ENCODE measurements at regions not wholly inside any gene's neighbourhood (a gene's known extent, or its start where the extent isn't known, plus 50 kb on each side); places are given as distances from the start of the nearest gene placed in this dataset.

- peak; percentile 88 for ATAC-seq
- CTCF ChIA-PET: interaction anchor here (1.0 to 1.5 kb wide), 3 partner anchors 247 to 1018 kb away, joined by 3 to 10 read pairs (median 3); partner anchors contain the start of gene HMGCR
Observed at GRCh38 chr5:74919487-74919886, 53.3 kb upstream of the FAM169A start.

GRCh38 chr5:74919041-74919440, 52.9 kb upstream of the FAM169A start:
- Histone ChIP-seq H3K4me3 (replicated peaks in 1 of 2; ENCODE audit: low read depth in 1 of 2, low read length in 2 of 2) (no peak overlapping the region), H3K79me2 (ENCODE audit: insufficient read depth, low read length) (no peaks in the 10 kb centered on the region), H2AFZ (ENCODE audit: low read depth, low read length, poor library complexity, severe bottlenecking) (no peak overlapping the region), H3K36me3 (ENCODE audit: control insufficient read depth in 1 of 2, insufficient read depth in 2 of 2, low read length in 2 of 2) (no peaks in the 10 kb centered on the region), H3K4me2 (ENCODE audit: low read length) (no peak overlapping the region), H3K4me1 (ENCODE audit: control insufficient read depth in 1 of 2, insufficient read depth in 2 of 2, low read length in 2 of 2) (peaks cover 0 to 3% of the 10 kb centered on the region in 2 experiments; a peak in 1 of 4 replicates), H3K9ac (ENCODE audit: low read length) (no peak overlapping the region), H3K9me3 (ENCODE audit: control insufficient read depth in 1 of 2, insufficient read depth in 1 of 2, low read depth in 1 of 2, low read length in 2 of 2) (no peaks in the 10 kb centered on the region), H3K27ac (ENCODE audit: low read depth, low read length) (no peak overlapping the region), H4K20me1 (ENCODE audit: insufficient read depth) (no peaks in the 10 kb centered on the region), H3K9me2 (ENCODE audit: insufficient read depth) (no peaks in the 10 kb centered on the region), H3K27me3 (ENCODE audit: insufficient read depth, low read length) (no peaks in the 10 kb centered on the region)
- POLR2A ChIA-PET: no interaction called here
- CTCF ChIA-PET: interaction anchor here (1.0 to 1.5 kb wide), 3 partner anchors 246 to 1017 kb away, joined by 3 to 10 read pairs (median 3); partner anchors contain the start of gene HMGCR
- ATAC-seq (no peak), DNase-seq (ENCODE audit: low read depth, low spot score) (no peak)
- BruUV-seq (replicated peaks): no TSS peak
- intact Hi-C loops (cut with micrococcal nuclease): loop anchor here (1.0 to 5.0 kb wide), 2 partner anchors 246 to 1017 kb away; no protein-coding TSS in a partner anchor
- RAD21 ChIA-PET (ENCODE audit: low non-redundant PET in 1 of 2, low total read pairs in 2 of 2, uncharacterized antibody in 2 of 2, unreplicated experiment in 2 of 2): interaction anchor here in 1 of 2 experiments (1.1 kb wide), 1 partner anchor 247 kb away, joined by 3 read pairs; no protein-coding TSS in a partner anchor
- TF ChIP-seq MAX (IDR thresholded peaks at IDR 0.05) (no peak), CBX3 (IDR thresholded peaks at IDR 0.05; ENCODE audit: low read depth) (no peak), ATF3 (IDR thresholded peaks at IDR 0.05) (no peak), REST (IDR thresholded peaks at IDR 0.05; ENCODE audit: low read depth) (peak; percentile 32), EZH2phosphoT487 (IDR thresholded peaks at IDR 0.05; ENCODE audit: borderline replicate concordance) (no peak), CEBPB (IDR thresholded peaks at IDR 0.05; ENCODE audit: low read depth) (no peak), YY1 (IDR thresholded peaks at IDR 0.05; ENCODE audit: extremely low read depth, insufficient replicate concordance, low read depth, low read length) (no peak)

More at GRCh38 chr5:74919487-74919886, 53.3 kb upstream of the FAM169A start:
- BruUV-seq (replicated peaks): no TSS peak
- DNase-seq (ENCODE audit: low read depth, low spot score): peak; percentile 47
- Histone ChIP-seq H4K20me1 (ENCODE audit: insufficient read depth) (no peaks in the 10 kb centered on the region), H3K9me2 (ENCODE audit: insufficient read depth) (no peaks in the 10 kb centered on the region), H3K9ac (ENCODE audit: low read length) (no peak overlapping the region), H3K27me3 (ENCODE audit: insufficient read depth, low read length) (no peaks in the 10 kb centered on the region), H3K4me2 (ENCODE audit: low read length) (no peak overlapping the region), H3K27ac (ENCODE audit: low read depth, low read length) (no peak overlapping the region), H3K4me1 (ENCODE audit: control insufficient read depth in 1 of 2, insufficient read depth in 2 of 2, low read length in 2 of 2) (peaks cover 0 to 3% of the 10 kb centered on the region in 2 experiments; a peak in 1 of 4 replicates), H2AFZ (ENCODE audit: low read depth, low read length, poor library complexity, severe bottlenecking) (peak overlapping the region; percentile 92), H3K4me3 (replicated peaks in 1 of 2; ENCODE audit: low read depth in 1 of 2, low read length in 2 of 2) (no peak overlapping the region), H3K79me2 (ENCODE audit: insufficient read depth, low read length) (no peaks in the 10 kb centered on the region), H3K9me3 (ENCODE audit: control insufficient read depth in 1 of 2, insufficient read depth in 1 of 2, low read depth in 1 of 2, low read length in 2 of 2) (no peaks in the 10 kb centered on the region), H3K36me3 (ENCODE audit: control insufficient read depth in 1 of 2, insufficient read depth in 2 of 2, low read length in 2 of 2) (no peaks in the 10 kb centered on the region)
- intact Hi-C loops (cut with micrococcal nuclease): loop anchor here (1.0 to 5.0 kb wide), 2 partner anchors 246 to 1017 kb away; no protein-coding TSS in a partner anchor
- POLR2A ChIA-PET: no interaction called here
- TF ChIP-seq ZNF274 (IDR thresholded peaks at IDR 0.05; ENCODE audit: low read depth, low read length) (no peak), RAD21 (IDR thresholded peaks at IDR 0.05; ENCODE audit: low read depth) (peak; percentile 78), CTCF (IDR thresholded peaks at IDR 0.05 in 2 of 3, conservative IDR thresholded peaks at IDR 0.05 in 1 of 3; ENCODE audit: borderline replicate concordance in 1 of 3, insufficient read depth in 1 of 3, low read depth in 2 of 3, low read length in 2 of 3) (peak; percentile 43 to 61 (median 60); a peak in 5 of 6 replicates)
- RAD21 ChIA-PET (ENCODE audit: low non-redundant PET in 1 of 2, low total read pairs in 2 of 2, uncharacterized antibody in 2 of 2, unreplicated experiment in 2 of 2): no interaction called here
